Caco-2 (cell line): ENCODE measurements at regions not wholly inside any gene's neighbourhood (a gene's known extent, or its start where the extent isn't known, plus 50 kb on each side); places are given as distances from the start of the nearest gene placed in this dataset.

Source experiments
- BruUV-seq: library from RNA; stranded (reverse); fragments of 400-500 nt; replicated peaks from 2 replicates; lab custom pipeline; 2021; lab: Mats Ljungman, UMichigan
- CTCF ChIA-PET: fragments of 300-600 bp; sonication (Branson Sonifier 250); formaldehyde crosslinking; loops from one replicate; lab custom pipeline; 2022; ENCODE audit warnings: antibody characterized with exemption; lab: Charles Lee
- POLR2A ChIA-PET: fragments of 300-600 bp; sonication (Branson Sonifier 250); formaldehyde crosslinking; loops from one replicate; lab custom pipeline; 2022; ENCODE audit warnings: antibody characterized with exemption; lab: Charles Lee
- DNase-seq, 2 experiments: peaks; one replicate each; pipeline versions ENCODE4 v3.0.0 to v3.0.0-alpha.2; 2020 to 2022
- H3K27me3 ChIP-seq: replicated peaks from 2 replicates; pipeline ENCODE4 v1.6.0; 2011; ENCODE audit warnings: low read length; ENCODE audit not compliant: control insufficient read depth, insufficient read depth
- H3K36me3 ChIP-seq: 2 replicates; pipeline ENCODE4 v1.5.1; 2011; ENCODE audit warnings: low read length; ENCODE audit not compliant: control insufficient read depth, insufficient read depth
- H3K4me1 ChIP-seq: fragments of 250-450 bp; sonication (Bioruptor Pico); 2 replicates; pipeline ENCODE4 v1.5.1; 2020; ENCODE audit warnings: mild to moderate bottlenecking
- H3K4me3 ChIP-seq: 2 replicates; pipeline ENCODE4 v1.5.1; 2011; ENCODE audit warnings: low read depth, mild to moderate bottlenecking, control low read depth, low read length
- H3K9me3 ChIP-seq: fragments of 250-450 bp; sonication (Bioruptor Pico); 2 replicates; pipeline ENCODE4 v1.5.1; 2020; ENCODE audit warnings: mild to moderate bottlenecking, moderate library complexity
- H3K27ac Mint-ChIP-seq: one replicate; pipeline ENCODE4 v1.8.0; 2022; ENCODE audit warnings: mixed read lengths; ENCODE audit not compliant: unreplicated experiment
- H3K27me3 Mint-ChIP-seq: one replicate; pipeline ENCODE4 v1.8.0; 2022; ENCODE audit warnings: mixed read lengths; ENCODE audit not compliant: insufficient read depth, unreplicated experiment
- H3K36me3 Mint-ChIP-seq: one replicate; pipeline ENCODE4 v1.8.0; 2022; ENCODE audit warnings: mild to moderate bottlenecking, mixed read lengths; ENCODE audit not compliant: insufficient read depth, unreplicated experiment
- H3K4me1 Mint-ChIP-seq: one replicate; pipeline ENCODE4 v1.8.0; 2022; ENCODE audit warnings: low read depth, mixed read lengths; ENCODE audit not compliant: unreplicated experiment
- H3K4me3 Mint-ChIP-seq: one replicate; pipeline ENCODE4 v1.8.0; 2022; ENCODE audit warnings: mild to moderate bottlenecking, moderate library complexity, mixed read lengths; ENCODE audit not compliant: unreplicated experiment
- H3K9me3 Mint-ChIP-seq: one replicate; pipeline ENCODE4 v1.8.0; 2022; ENCODE audit warnings: mixed read lengths; ENCODE audit not compliant: unreplicated experiment
- CTCF ChIP-seq, 2 experiments: fragments of 200-600 bp in 1 of 2; IDR thresholded peaks; 1 replicate in 1 of 2; 2 replicates in 1 of 2; pipeline versions ENCODE4 v1.5.1 to v1.8.0; 2011 to 2022; ENCODE audit warnings: antibody characterized with exemption in 1 of 2, control low read depth in 1 of 2, inconsistent platforms in 1 of 2, low read depth in 1 of 2, low read length in 1 of 2, mild to moderate bottlenecking in 1 of 2, moderate library complexity in 1 of 2; ENCODE audit not compliant: insufficient read depth in 1 of 2, severe bottlenecking in 1 of 2, unreplicated experiment in 1 of 2
- intact Hi-C: fragments of 100-400 bp; cut with micrococcal nuclease; formaldehyde crosslinking; loops from one replicate; pipeline ENCODE4 v1.10.0; 2022; ENCODE audit not compliant: unreplicated experiment

- ChIA-PET CTCF (no interaction called here), POLR2A (no interaction called here)
- DNase-seq = no peak
- Histone ChIP-seq H3K36me3 (no peaks in the 10 kb centered on the region), H3K4me3 (no peak overlapping the region), H3K9me3 (no peaks in the 10 kb centered on the region), H3K27me3 (no peaks in the 10 kb centered on the region), H3K4me1 (no peaks in the 10 kb centered on the region)
- Mint-ChIP-seq H3K27me3 (peaks cover 3% of the 10 kb centered on the region), H3K27ac (no peak overlapping the region), H3K36me3 (no peaks in the 10 kb centered on the region), H3K4me3 (no peak overlapping the region), H3K9me3 (no peaks in the 10 kb centered on the region), H3K4me1 (no peaks in the 10 kb centered on the region)
- TF ChIP-seq CTCF (IDR thresholded peaks at IDR 0.05; ENCODE audit: insufficient read depth in 1 of 2, low read depth in 1 of 2, low read length in 1 of 2, severe bottlenecking in 1 of 2, unreplicated experiment in 1 of 2) = no peak
- no TSS peak for BruUV-seq
- intact Hi-C loops = no loop called here
Measured at GRCh38 chr3:40652072-40652471, 127.3 kb downstream of the ZNF621 start.

- no peak overlapping the region for H3K27ac Mint-ChIP-seq
Measured at GRCh38 chr3:40653001-40653400, 128.2 kb downstream of the ZNF621 start.

GRCh38 chr3:40653878-40654277, 129.1 kb downstream of the ZNF621 start:
- no peak for TF ChIP-seq CTCF (IDR thresholded peaks at IDR 0.05; ENCODE audit: insufficient read depth in 1 of 2, low read depth in 1 of 2, low read length in 1 of 2, severe bottlenecking in 1 of 2, unreplicated experiment in 1 of 2)
- Histone ChIP-seq H3K4me3 (no peak overlapping the region), H3K4me1 (no peaks in the 10 kb centered on the region), H3K9me3 (no peaks in the 10 kb centered on the region), H3K36me3 (no peaks in the 10 kb centered on the region), H3K27me3 (no peaks in the 10 kb centered on the region)
- Mint-ChIP-seq H3K4me1 (no peaks in the 10 kb centered on the region), H3K27ac (no peak overlapping the region), H3K4me3 (no peak overlapping the region), H3K27me3 (peaks cover 7% of the 10 kb centered on the region), H3K36me3 (no peaks in the 10 kb centered on the region), H3K9me3 (peaks cover 10% of the 10 kb centered on the region)
- DNase-seq = no peak
- intact Hi-C loops = no loop called here
- POLR2A ChIA-PET = no interaction called here
- CTCF ChIA-PET = no interaction called here
- no TSS peak for BruUV-seq

More at GRCh38 chr3:40653001-40653400, 128.2 kb downstream of the ZNF621 start:
- intact Hi-C loops = no loop called here
- Mint-ChIP-seq H3K9me3 (peaks cover 5% of the 10 kb centered on the region), H3K27me3 (peaks cover 4% of the 10 kb centered on the region), H3K36me3 (no peaks in the 10 kb centered on the region), H3K4me1 (no peaks in the 10 kb centered on the region), H3K4me3 (no peak overlapping the region)
- H3K36me3 ChIP-seq = no peaks in the 10 kb centered on the region
- BruUV-seq = no TSS peak
- H3K4me3 ChIP-seq = no peak overlapping the region
- TF ChIP-seq CTCF (IDR thresholded peaks at IDR 0.05; ENCODE audit: insufficient read depth in 1 of 2, low read depth in 1 of 2, low read length in 1 of 2, severe bottlenecking in 1 of 2, unreplicated experiment in 1 of 2) = no peak
- H3K27me3 ChIP-seq = no peaks in the 10 kb centered on the region
- CTCF ChIA-PET = no interaction called here
- H3K4me1 ChIP-seq = no peaks in the 10 kb centered on the region
- H3K9me3 ChIP-seq = no peaks in the 10 kb centered on the region
- POLR2A ChIA-PET = no interaction called here
- DNase-seq = no peak
